Heart left ventricle (tissue), 13 donors: ENCODE measurements at regions not wholly inside any gene's neighbourhood (a gene's known extent, or its start where the extent isn't known, plus 50 kb on each side); places are given as distances from the start of the nearest gene placed in this dataset.

Source experiments
- CTCF ChIP-seq, 12 donors: fragments of 200-600 bp; sonication (generic) in 4 of 12; IDR thresholded peaks; one replicate each; pipeline versions ENCODE4 v1.5.0 to v1.8.0; 2018 to 2022; ENCODE audit warnings: antibody characterized with exemption in 12 of 12, mild to moderate bottlenecking in 5 of 12
- POLR2A ChIP-seq, 2 donors: fragments of 450-650 bp; IDR thresholded peaks; one replicate each; pipeline ENCODE4 v1.6.1; 2017; ENCODE audit warnings: antibody characterized with exemption in 2 of 2, mild to moderate bottlenecking in 2 of 2, moderate library complexity in 2 of 2
- donor health status: ischemic (EF 13 %, LVEDD 7.1; RV severe dilation, severe dysfunction).
- donor health status: DM: no; HTN: yes; CAD: no.
- donor health status: DM: no; HTN: no; CAD: no.
- donor health status: ischemic (EF 25% LVEDD 6.9; RV normal size, moderate dysfunction).
- donor health status: ischemic (EF 25% LVEDD 5.7; RV mildly dilated, moderate dysfunction).
- donor health status: ischemic (EF 35%, LVEDD 5.7; RV mildly dilated, moderate dysfunction).
- donor health status: nonischemic (EF 11% LVEDD 7.7; RV severe dilation, severe dysfunction).
- donor health status: DM: yes; HTN: yes; CAD: no.
- donor health status: PGD.
- donor health status: ischemic (EF 29% LVEDD 5.4; RV normal size, mild dysfunction).
- donor health status: nonischemic (EF 23%, LVEDD 6.1; RV moderate dilation, normal function).

- TF ChIP-seq POLR2A (IDR thresholded peaks at IDR 0.05), result no peak
- no peak for TF ChIP-seq CTCF (IDR thresholded peaks at IDR 0.05)
These were observed 127.7 kb downstream of the KIF26A start for GRCh38 chr14:104265918-104266630.
